Muscle of arm (tissue), 1 donor: ENCODE measurements at regions not wholly inside any gene's neighbourhood (a gene's known extent, or its start where the extent isn't known, plus 50 kb on each side); places are given as distances from the start of the nearest gene placed in this dataset.

Experiments used
- DNase-seq: peaks from one replicate; pipeline ENCODE4 v3.0.0-alpha.2; 2013

DNA sequence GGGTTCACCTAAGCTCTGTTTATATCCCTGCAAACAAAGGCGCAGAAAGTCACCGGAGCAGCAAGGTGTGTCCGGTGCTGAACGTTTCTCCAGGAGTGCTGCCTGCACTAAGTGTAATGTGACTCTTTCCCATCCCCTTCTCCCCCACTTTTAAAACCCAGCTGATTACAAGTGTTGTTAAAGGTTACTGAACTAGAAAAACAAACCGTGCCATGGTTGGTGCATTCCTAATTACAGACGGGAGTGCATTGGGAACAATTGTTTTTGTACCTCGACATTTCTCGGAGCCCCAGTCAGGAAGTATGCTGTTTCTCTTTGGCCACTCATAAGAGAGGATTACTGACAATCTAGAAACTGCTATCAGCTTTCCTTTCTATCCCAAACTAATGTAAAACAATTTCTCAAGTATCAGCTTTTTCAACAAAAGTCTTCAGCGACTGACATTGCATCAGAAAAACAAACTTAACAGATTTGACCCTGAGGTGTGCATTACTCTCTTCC, 441.0 kb upstream of the SALL1 start:
- no peak for DNase-seq

DNA sequence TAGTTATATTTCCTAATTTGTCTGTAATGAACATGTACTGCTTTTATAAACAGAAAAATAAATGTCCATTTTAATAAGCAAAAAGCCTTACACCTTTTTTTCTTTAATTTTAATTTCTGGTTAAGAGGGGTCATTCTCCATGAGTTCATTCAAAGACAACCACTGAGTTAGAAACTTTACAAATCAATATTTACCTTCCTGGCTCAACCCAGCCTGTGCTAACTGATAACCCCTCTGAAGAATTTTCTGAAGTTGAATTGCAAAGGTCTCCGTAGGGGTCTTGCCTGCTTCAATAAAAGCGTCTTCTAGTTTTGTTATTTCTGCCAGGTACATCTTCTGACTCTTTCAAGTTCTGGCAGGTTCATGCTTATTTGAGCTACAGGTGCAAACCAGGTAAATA, 440.4 kb upstream of the SALL1 start:
- DNase-seq = no peak

DNA sequence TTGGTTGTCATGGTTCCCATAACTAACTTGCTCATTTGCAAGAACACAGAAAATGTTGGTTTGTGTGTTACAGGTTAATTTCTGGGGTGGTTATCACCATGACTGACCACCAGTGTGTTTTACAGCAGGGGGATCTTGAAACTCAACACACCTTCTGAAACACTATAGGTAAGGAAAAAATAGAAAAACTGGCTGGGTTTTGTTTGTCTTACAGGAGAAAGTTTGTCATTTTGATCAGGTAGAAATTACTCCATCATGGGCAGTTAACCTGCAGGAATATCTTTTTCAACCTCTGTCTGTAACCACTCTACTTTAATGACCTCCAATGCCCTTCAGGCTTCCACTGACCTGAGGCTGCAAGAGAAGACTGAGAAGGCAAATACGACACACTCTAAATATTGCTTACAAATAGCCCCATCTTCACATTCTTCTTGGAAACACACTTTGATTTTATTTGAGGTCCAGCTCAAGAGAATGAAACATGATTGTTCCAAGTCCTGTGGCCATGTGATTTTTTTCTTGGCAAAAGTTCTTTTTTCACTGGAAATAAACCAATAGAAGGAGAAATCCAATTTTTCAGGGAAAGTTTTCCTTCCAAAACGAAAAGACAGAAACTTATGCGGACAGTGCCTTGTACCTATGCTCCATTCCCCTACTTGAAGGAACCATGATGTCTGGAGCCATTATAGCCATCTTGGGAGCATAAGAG, 428.7 kb upstream of the SALL1 start:
- peak; percentile 73 for DNase-seq

DNA sequence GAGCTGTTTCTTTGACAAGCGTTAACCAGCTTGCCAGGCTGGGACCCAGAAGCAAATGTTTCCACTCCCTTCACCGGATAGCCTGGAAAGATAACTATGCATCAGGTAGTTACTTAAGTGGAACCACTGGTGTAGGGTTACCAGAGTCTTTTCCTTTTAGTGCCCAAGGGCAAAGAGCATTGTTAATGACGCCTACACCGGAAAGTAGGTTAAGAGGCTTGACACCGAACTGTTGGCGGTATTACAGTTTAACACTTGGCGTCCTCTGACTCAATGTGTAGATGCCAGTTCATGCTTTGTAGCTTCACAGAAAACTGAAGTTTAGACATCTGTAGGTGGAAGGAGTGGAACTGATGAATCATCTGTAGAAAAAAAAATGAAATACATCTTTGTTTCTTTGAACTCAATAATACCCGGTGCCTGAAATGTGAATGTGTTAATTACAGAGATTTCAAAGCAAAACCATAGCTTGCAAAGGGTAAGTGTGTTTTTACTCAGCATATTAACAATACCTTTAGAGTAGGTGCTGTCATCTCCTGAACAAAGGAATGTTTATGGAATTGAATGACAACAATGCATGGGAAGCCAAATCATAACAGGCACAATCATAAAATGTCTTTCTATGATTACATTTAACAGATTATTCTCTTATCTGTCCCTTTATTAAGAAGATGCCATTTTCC, 426.7 kb upstream of the SALL1 start:
- no peak for DNase-seq

DNA sequence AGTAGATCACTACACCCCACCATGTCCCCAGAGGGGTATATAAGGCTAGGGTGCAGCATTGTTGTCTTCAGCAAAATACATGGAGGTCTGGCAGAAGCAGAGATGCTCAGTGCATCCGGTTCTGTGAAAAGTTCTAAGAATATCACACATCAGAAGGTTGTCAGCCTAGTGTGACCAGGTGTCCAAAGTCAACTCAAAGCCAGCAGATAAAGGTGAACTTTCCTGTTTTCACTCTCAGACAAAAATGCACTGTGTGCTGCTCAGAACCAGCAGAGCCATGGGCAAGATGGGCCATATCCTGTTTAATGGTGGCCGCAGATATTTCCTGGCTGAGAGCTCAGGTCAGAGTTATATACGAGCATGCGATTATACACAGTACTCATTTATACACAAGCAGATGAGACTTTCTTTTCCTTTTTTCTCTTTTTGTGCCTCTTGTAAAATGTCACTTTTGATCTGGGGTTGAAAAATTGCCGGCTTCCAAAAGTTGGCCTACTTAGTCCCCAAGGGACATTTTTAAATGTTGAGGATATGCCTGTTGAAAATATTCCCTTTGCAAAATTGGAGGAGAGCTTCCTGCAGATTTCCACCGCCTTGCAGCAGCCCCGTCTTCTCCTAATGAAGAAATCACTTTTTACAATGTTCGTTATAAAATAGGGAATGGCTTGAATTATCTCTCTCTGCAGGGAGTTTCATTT, 425.6 kb upstream of the SALL1 start:
- DNase-seq = no peak

DNA sequence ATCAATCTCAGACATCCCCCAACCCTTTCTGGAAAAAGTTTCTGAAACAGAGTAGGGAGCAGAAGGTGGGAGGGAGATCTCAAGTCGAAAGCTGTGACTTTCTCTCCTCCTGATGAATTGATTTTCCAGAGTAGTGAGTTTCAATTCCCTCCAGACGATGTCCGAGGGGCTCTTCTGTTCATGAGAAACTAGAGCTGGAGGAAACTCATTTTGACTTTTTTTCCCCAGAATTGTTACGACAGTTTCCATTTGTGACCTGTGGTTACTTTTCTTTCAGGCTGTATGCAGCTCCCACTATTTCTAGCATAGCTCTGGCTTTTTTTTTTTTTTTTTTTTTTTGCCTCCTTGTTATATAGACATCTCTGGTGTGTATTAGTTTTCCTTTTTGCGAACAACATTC, 422.1 kb upstream of the SALL1 start:
- DNase-seq = no peak

DNA sequence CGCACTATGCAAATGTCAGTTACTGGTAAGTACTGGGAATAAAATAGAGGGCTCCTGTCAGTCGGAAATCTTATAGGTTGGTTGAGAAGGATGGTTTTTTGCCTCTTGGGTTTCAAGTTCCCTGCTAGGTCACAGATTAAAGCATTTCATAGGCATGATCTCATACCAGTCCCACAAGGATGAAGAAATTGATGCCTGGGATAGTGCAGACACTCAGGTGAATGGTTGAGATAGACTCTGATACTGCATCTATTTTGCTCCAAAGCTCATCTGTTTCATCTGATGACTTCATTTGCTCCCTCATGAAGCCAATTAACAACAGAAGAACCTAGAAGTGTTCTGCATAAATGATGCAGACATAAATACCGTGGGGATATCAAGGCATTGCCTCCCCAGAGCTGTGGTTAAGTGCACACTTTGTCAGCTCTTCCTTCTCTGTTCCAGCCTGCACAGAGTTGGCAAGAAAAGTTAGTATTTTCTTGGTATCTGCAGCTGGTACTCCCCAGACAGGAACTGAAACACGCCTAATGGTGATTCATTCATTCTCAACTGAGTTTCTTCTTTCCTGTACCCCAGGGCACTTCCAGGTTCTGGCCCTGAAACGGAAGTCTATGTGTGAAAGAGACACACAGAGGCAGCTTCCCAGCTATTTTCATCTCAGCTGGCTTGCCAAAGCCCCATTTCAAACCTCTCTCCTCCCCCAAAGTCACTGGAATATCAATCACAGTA, 418.3 kb upstream of the SALL1 start:
- no peak for DNase-seq

DNA sequence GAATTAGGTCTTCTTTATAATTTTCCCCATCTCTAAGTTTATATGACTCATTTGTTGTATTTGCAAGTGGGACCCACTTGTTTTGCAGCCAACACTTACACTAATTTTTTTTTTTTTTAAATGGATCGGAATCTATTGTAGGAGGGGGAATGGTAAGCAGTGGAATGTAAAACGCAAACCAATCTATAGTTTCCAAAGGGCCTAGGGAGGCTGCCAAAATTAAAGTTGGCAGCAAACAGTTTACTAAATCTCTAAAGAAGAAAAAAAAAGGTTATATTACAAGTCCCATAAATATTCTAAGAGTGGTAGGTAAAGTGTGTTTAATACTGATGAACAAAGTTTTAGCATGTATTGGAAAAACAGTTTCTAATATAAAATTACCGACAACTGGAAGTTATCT, 416.8 kb upstream of the SALL1 start:
- no peak for DNase-seq

DNA sequence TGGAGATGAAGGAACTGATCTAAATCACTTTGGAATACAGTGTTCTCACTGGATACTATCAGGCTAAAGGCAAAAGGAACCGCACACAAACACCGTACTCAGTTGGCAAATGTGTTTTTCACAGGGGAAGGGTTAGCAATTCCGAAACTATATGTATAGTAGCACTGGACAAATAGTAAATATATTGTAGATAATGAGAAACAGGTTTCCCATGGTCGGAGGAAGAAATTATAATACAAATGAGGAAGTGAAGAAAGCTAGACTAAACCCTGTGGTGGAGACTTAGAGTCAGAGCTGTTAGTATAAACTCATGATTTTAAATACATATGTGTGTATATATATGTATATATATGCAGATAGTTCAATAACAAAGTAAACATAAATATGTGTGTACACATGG, 414.1 kb upstream of the SALL1 start:
- DNase-seq = no peak

DNA sequence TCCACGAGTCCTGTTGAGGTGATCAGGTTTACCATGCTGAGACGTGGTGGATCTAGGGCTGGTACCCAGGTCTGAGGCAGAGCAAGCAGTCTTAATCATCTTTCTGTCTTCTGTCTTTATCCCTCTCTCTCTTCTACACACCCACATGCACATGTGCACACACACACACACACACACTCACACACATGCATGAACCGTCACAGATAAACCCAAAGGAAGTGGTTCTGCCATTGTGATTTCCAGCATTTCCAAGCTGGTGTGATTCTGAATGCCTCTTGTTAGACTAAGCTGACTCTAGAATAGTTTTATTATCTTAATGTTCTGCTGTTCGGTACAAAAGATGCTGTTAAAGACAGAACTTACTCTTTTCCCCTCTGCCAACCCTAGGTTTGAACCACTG, 411.8 kb upstream of the SALL1 start:
- no peak for DNase-seq

DNA sequence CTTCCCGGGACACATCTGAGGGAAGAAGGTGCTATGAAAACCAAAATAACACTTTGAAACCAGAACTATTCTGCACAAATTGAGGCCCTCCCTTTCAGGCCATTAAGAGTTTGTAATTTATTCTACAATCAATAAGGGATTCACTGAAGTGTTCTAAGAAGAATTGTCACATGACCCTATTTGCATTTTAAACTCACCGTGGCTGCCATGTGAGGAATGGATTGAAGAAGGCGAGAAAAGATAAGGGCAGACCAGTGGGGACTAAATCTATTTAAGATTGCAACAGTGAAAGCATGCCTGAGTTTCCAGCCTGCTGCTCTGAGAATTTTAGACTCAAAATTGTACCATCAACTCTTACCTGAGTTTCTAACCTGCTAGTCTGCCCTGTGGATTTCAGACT, 408.8 kb upstream of the SALL1 start:
- no peak for DNase-seq

DNA sequence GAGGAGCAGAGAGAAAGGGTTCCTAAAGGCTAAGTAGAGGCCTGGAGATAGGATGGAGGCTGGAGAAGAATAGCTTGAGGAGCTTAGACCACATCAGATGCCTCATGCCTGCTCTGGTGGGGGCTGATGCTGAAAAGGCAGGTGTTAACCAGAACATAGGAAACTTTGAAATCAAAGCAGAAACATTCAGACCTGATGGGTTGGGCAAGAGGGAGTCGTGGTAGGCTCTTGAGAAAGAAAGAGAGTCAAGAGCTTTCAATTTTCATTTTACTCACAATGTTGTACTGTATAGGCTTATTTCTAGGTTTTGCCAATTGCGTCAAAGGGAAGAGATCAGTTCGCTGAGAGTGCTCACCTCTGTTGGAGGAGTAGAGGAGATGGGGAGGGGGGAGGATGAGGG, 406.6 kb upstream of the SALL1 start:
- no peak for DNase-seq

DNA sequence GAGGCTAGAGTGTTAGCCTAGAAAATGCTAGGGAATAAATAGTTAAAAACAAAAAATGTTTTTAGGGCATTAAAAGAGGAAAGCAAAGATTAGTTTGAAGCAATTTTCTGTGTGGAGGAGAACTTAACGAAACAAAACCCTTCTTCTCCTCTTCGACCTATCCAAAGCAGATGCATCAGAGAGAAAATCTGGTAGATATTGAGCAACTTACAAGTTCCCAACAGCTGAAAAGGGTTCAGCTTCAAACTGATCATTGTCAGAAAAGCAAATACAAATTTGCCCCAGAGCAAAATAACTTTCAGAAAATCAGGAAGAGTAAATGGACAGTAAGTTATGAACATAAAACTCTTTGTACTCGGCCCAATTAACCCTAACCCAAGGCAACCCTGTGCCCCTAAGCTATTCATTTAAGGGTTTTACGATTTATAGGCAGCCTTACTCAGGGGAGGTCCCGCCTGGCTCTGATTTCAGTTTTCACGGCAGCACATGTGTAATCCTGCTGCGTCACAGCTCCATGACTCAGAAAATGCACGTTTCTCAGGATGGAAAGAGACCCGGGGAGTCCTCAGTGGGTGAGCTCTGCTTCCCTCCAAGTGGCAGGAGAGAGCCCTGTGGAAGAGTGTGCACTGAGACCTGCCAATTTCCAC, 405.7 kb upstream of the SALL1 start:
- peak; percentile 57 for DNase-seq

DNA sequence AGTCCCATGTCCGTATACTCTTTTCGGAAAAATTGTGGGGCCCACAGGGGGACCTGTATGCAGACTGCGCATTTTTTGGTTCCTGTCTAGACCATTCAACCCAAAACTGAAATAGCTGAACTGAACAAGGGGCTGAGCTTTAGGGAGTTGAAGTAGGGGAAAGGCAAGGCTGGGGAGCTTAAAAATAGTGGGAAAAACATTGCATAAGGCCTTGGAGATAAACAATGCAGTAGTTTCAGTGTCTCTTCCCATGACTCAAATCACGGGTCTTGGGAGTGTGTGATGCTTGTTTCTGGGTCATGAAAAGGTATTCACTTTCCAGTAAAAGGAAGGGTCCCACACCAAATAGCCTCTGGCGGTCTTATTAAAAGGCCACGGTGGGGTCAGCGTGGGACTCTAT, 402.8 kb upstream of the SALL1 start:
- no peak for DNase-seq

DNA sequence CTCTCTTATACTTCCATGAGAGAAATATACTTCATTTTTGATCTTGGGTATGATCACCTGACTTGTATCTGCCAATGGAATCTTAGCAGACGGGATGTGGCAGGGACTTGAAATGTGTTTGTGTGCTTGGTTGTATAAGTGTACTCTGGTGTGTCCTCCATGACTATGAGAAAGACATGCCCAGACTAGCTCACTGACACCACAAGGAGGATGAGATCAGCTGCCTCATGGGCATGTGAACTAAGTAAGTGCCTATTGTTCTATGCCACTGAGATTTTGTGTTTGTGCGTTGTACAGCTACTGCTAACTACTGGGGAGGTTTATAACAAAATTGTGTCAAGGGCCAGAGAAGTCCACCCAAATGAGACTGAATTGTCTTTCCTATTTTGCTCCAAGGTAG, 402.2 kb upstream of the SALL1 start:
- DNase-seq = no peak

DNA sequence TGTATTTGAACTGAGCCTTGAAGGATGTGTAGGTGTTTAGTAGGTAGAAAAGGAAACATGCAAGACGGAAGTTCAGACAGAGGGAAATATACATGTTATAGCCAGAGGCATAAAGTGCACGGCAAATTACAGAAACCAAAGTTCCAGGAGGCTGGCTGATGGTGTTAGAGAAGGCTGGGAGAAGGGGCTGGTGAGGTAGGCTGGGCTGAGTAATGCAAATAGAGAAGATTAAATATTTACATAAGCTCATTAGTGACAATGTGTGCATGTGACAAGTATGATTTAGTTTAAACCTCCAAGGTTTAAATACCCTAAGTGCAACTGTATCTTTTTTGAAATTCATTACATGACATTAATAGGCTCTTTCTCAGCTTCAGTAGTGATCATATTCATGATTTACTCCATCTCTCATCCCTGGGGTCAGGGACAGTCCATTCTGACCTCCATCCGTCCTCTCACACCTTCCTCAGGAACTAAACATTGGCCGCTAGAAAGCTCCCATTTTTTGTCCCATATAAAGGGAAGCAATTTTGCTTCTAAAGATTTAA, 399.8 kb upstream of the SALL1 start:
- no peak for DNase-seq

DNA sequence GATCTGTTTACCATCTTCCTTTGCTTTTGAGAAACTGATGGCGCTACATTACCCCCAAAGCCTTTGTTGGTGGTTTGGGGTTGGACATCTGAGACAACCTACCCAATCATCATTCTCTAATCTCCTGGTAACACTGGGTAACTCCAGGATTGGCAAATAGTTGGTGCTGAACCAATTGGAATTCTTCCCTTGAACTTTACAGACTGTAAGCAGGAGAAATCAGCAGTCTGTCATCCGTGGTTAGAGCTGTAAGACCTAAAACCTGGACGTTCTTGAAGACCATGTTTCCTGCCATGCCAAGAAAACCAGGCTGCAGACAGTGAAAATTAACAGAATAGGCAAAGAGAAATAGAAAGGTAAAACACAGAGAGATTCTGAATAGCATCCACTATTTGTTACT, 398.8 kb upstream of the SALL1 start:
- DNase-seq = no peak

DNA sequence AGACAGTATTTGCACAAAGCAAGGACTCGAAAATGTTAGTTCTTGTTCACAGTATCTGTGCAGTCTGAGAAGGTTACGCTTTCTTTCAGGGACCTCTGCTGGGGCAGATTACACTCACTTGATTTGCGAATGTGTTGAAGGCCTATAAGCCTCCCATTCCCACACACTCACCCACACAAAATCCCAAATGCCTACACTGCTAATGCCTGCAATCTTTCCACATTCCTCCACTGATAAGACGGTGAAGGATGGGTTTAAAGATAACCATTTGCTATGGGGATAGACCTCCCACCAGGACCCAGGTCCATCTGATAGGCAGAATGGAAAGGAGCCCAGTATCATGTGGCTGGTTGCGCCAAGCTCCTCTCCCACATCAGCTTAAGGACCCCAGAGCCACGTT, 394.9 kb upstream of the SALL1 start:
- no peak for DNase-seq

DNA sequence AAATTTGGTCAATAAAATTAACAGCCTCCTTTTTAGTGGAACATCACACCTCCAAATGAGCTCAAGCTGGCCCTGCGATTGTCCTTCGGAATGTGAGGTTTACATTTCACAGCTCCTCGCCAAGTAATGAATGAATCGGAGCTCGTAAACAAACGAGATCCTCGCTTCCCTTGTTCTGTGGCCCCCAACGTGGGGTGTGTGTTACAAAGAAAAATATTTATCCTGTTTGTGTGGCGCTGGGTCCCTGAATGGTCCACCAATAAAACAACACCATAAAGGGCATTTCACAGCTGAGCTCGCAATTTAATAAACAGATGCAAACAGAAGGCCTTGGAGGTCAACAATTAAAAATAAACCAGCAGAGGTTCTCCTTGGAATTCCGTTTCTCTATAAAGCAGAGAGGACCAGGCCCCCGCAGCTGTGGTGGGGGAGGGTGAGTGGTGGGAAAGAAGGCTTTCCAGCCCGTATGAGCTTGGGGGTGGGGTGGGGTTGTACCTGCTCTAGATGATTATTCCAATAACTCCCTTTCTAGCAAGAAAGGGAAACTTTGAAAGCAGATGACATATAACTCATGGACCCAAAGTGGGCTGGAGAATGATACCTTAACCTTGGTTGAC, 393.9 kb upstream of the SALL1 start:
- no peak for DNase-seq

DNA sequence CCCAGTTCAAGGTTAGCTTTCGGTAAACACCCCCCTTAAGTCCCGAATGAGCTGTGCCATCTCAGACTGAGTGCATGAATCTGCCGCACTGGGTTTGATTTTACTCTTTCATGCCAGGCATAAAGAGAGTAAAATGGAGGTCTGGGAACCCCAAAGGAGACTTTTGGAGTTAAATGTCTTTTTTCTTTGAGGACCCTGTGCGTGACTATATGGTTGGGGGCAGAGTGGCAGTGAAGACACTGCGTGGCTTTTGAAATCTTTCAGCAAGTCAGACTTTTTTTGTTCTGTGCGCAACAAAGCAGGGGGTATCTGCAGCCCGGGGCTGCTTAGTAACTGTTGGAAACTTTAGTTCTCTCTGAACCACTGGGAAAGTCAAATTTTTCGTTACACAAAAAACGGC, 392.9 kb upstream of the SALL1 start:
- no peak for DNase-seq
